Stimulated activated CD4-positive, alpha-beta T cell treated with anti-CD3 and anti-CD28 coated beads, TNF-alpha, amount 100 ng/mL, for 1 hour (primary cell): ENCODE measurements at regions not wholly inside any gene's neighbourhood (a gene's known extent, or its start where the extent isn't known, plus 50 kb on each side); places are given as distances from the start of the nearest gene placed in this dataset.

Experiments used
- DNase-seq, 3 donors: peaks; one replicate each; pipeline ENCODE4 v3.0.0-alpha.2; 2020; ENCODE audit warnings: low read depth in 3 of 3, low spot score in 1 of 3

DNA sequence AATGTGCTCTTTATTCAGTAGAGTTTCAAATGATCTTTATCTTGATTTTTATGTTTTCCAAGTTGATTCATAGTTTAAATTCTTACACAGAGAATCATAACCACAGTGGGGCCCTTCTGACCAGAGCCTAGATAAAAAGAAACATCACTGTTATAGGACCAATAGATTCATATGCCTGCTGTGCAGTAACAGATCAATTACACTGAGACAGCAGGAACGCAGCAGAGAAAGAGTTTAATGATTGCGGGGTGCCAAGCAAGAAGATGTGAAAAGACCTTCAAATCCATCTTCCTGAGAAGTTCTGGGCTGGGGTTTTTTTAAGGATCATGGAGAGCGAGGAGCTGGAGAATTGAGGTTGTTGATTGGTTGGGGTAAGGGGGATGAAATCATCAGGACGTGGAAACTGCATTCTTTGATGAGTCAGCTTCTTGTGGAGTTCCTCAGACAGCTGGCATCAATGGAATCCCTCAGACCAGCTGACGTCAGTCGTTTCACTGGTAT is 346.6 kb downstream of the TBC1D4 start:
- no peak for DNase-seq

DNA sequence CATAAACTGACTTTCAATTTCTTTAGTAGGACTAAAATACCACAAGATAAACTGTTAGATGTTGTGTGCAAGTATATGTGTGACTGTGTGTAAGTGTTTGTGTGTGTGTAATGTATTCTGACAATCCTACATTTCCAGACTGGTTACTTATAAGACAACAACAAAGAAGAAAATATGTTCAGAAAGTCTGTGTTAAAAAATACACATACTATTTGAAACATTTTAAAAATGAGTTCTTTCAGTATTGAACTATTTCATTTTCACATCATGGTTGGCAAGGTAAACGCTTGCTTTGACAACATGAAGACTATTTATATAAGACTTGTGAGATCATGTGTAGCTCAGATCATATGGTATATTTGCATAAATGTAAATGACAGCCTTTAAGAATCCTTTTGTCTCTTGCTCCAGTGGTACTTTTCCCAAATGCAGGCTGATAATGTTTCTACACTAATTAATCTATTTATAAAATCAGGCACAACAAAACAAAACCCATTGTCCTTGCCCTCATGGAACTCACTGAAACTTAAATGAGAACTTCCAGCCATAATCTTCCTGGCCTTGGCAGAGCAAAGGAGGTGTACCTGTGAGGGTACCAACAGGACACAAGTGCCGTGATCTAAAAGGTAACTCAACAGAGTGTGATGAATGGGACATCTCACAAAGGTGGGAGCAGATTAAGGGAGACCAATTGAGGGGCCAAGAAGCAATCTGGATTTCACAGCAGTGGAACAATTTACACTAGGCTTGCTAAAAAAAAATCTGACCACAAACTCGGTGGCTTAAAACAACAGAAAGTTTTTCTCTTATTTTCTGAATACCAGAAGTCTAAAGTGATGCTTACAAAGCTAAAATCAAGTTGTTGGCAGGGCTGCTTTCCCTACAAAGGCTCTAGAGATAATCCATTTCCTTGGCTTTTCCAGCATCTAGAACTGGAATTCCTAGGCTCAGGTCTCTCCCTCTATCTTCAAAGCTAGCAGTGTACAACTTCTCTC is 349.0 kb downstream of the TBC1D4 start:
- DNase-seq, result no peak

DNA sequence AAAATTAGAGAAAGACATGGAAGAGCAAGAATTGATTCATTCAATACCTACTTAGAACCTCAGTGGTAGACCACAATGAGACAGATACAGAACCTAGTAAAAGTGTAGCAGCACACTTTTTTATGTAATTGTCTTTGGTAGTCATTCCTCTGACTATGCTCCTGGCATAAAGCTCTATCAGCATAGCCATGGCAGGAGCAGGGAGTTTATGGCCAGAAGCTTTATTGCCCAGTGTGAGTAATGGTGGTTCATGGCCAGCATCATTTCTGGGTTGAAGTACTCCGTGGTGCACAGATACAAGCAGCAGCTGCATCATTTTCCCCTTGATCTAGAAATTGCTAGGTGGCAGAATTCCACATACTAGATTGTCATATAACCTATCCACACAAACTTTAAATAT is 352.6 kb downstream of the TBC1D4 start:
- DNase-seq, result no peak

DNA sequence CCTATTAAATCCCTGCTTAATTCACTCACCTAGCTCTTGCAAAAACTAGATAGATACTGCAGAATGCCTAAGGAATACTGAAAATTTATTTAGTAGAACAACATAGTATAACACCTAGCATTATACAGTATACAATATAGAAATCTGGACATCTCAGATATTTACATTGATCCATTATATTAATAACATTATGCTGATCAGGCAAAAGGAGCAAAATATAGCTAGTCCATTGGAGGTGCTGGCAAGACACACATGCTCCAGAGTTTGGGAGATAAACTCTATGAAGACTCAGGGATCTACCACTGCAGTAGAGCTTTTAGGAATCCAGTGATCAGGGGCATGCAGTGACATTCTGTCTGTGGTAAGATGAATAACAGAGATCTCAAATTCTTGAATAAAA is 357.6 kb downstream of the TBC1D4 start:
- no peak for DNase-seq

DNA sequence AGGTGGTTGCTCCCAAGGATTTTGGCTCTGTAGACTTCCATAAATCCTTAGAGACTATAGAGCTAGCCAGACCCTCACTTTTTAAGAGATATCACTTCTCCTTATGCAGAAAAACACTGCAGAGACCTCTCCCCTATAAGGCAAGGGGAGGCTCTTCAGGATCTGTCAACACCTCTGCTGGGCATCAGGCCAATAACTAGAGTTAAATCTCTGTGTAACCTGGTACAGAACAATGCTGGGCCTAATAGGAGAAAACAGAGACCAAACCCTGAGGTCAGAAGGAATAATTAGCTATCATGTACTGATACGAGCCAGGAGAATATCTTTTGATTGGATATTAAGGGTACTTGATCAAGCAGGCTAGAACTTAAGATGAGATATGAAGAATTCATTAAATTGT is 358.5 kb downstream of the TBC1D4 start:
- DNase-seq, result no peak

DNA sequence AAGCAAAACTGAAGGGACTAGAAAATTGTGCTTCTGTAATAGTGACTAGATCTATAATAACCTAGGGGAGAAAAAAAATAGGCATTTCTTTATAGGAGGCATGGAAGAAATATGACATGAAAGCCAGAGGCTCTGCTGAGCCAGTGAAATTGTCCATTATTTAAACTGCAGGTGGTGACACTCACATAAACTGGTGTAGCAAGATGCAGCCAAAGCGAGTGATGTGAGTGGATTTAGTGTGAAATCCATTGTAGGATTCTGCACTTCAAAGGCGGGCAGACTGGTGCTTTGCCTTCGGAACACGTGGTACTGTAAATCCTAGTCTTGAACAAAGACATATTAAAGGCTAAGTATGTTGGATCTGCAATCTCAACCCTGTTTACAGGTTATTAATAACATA is 361.9 kb downstream of the TBC1D4 start:
- no peak for DNase-seq

DNA sequence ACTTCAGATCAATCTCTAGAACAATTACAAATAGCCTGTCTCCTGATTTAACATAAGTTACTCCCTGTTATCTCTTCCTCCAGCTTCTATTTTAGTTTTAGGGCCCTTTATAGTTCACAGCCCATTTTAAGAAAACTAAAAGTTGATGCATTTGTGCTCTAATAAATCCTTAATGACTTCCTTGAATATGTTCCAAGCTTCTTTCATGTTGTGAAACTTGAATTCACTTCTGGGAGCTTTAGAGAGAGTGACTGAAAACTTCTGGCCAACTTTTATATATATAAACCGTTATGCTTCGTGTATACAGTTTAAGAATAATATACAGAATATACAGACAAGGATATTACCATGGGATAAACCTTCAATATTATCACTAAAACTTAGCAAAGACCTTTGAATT is 366.8 kb downstream of the TBC1D4 start:
- DNase-seq, result no peak

DNA sequence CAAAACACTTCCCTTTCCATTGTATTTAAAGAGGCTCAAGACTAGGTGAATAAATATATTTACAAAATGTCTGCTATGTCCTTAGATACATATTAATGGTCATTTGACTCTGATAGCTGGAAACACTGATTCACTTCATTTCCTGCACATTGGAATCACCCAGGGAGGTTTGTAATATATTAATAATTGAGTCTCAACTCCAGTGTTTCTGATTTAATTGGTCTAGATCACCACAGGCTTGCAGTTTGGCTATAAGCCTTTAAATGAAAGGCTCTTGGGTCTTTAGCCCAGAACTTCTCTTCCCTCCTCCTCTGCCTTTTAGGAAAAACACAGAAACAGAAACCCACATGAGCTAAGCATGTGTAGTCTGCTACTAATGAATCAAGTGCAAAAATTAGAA is 378.0 kb downstream of the TBC1D4 start:
- no peak for DNase-seq

DNA sequence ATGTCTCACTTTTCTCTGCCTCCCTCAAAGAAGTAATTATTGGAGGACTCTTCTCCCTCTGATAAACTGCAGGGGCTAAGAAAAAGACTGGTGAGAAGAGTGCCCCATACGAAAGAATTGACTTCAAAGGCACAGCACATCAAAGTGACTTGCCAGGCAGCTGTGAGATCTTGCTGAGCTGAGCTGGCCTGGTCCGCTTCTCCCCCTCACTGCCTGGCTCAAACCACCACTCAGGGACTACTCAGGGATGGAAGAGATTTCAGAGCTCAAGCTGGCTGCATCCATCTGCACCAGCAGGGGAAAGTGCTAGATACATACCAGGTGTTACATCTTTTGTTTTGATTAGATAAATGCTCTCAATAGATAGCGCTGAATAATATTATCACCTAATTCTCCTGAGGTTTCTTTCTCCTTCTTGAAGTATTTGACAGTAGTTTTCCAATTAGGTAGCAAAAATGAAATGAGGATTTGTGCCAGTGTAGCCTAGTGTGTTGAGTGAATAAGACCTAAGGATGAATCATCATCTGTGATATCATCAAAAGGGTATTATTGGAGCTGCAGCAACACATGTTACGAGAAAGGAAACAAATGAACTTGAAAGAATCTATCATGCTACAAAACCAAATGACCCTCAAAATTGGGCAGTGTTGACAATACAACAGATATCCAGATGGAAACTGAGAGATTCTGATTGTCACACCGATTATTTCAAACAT is 379.8 kb downstream of the TBC1D4 start:
- no peak for DNase-seq

DNA sequence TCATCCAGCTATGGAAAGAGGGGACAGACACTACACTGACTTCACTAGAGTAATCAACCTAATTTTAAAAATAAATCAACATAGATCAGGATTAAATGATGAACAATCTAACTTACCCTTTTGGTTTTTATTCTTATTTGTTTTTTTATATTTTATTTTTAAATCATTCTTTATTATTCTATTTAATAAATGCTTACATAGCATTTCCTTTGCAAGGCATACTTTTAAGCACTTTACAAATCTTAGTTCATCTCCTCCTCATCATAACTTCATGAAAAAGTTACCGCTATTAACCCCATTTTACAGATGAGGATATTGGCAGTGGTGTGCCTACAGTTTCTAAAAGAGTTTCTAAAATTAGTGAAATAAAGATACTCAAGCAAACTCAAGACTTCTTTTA is 380.6 kb downstream of the TBC1D4 start:
- DNase-seq, result no peak

DNA sequence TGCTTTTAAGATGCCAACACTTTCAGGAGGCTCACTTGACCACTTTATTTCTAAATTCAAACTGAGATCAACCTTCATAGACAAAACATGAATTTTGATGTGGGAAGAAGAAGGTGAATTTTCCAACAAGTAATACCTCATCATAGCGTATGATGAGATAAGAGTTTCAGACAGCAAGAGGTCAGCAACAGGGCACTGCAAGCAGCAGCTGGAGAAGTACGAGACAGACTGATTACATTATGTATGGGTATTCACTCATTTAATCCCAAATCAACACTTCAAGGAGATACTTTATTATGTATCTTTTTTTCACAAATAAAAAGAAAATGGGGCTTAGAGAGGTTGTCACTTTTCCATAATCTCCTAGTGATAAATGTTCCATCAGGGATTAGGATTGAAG is 389.8 kb downstream of the TBC1D4 start:
- DNase-seq, result no peak

DNA sequence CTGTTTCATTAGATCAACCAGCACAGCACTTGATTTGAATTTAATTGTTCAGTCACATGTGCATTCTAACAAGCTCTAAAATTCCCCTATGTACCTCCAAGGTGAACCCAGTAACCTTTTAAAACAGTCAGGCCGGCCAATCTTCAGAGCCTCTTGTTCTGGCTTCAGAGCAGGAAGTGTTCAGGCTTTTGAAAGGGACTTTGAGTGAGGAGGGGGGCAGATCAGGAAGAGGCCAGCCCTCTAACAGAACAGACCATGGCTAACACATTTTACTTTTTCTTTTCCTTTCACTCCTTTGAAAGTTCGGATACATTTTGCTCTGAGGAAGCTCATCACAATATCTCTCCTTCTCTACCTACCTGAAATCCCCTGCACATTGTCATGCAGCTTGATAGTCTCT is 390.3 kb downstream of the TBC1D4 start:
- DNase-seq, result no peak

DNA sequence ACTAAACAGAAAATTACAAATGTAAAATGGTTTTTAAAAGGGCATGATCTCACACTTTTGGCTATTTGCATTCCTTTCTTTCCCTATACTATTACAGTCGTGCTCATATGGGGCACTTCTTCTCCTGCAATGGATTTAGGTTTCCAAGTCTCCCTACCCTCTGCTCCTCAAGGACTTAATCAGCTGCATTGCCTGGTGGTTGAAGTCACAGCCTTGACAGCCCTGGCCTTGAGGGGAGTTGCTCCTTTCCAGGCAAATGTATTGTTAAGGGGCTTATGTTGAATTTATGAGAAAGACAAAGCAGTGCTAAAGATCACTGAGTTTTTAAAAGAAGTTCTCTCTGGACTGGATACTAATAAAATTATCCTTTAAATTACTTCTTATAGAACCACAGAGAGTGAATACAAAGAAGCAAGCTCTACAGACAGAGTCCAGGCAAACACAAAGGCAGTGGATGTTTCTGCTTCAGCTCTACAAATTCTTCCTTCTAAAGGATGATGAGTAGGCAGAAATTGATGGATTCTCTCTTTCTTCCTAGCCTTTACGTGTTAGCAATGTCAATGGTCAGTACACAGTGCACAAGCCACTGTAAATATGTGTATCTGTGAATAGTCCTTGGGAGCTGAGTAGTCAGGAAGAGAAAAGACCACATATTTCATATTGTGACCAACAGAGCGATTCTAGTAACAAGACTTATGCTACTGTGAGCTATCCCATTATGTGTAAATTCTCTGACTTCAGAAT is 390.9 kb downstream of the TBC1D4 start:
- DNase-seq, result no peak

DNA sequence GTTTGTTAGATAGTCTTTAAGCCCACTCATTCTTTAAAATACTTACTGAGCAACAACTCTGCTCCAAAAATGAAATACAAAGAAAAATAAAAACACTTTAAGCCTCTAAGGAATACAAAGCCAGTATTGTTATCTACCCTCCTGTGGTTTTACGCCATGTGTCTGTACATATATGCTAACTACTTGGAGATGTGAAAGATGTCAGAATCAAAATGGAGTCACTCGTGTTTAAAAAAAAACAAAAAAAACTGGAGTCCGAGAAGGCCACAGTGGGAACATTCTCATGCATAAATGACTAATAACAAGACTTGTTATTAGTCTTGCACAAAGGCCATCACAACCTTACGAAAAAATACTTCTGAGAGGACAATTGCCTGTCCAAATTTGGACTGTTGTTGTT is 393.1 kb downstream of the TBC1D4 start:
- DNase-seq, result no peak

DNA sequence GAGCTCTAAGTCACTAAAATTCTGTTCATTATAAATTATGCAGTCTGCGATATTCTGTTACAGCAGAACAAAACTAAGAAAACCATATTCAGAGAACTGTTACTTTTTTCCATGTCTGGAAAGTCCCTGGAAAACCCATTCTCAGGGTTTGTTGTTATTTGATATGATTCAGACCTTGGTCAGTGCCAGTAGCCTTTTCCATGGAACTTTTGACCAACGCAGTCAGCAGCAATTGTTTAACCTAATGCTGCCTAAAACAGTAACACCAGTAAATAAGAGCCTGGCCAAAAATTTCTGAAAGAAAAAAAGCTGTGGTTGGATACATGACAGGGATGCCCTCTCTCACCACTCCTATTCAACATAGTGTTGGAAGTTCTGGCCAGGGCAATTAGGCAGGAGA is 402.7 kb downstream of the TBC1D4 start:
- DNase-seq, result no peak

DNA sequence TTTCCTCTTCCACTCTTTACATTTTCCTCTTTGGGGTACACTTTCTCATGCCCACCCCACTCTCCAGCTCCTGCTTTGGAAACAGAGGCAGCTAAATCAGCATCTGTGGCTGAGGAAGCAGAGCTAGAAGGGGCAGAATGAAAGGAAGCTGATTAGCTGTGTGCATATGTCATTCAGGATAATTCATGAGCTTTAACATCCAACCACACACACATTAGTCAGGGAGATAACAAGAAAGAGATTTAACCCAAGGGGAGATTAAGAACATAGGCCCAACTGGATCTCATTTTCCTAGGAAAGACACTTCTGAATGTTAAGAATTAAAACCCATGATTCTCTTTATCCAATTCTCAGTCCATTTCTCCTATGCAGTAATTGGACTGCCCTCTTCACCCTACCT is 405.5 kb downstream of the TBC1D4 start:
- DNase-seq, result no peak

DNA sequence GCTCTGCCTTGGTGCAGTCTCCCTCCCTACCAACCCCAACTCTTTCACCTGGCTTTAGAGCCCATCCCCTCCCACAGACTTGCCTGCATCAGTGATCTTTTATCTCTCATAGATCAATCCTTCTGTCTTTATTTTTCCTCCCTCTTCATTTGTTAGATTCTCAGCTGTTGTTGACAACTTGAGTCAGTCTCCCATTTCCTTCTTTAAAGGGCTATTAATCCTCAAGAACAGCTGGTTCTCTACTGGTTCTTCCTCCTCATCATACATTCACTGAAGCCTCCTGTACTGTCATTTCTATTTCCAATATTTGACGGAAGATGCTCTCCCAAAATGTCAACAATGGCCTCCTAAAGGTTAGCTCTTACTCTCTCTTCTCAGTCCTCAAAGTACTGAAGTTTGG is 408.2 kb downstream of the TBC1D4 start:
- no peak for DNase-seq

DNA sequence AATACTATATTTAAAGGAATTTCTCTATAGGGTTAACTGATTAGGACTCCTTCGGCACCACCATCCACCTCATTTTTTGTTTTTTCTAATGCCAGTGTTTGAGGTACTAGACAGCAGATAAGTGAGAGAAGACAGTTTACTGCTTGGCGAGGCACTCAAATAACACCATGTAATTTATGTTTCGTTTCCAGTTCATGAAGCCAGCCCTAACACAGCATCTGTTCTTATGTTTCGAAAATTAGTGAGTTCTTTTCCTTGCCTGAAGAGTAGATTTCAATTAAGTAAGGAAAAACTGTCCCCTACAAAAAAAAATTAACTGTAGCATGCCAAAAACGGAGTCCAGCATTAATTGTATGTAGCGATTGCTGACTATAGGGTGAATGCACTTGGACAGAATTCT is 409.1 kb downstream of the TBC1D4 start:
- no peak for DNase-seq

DNA sequence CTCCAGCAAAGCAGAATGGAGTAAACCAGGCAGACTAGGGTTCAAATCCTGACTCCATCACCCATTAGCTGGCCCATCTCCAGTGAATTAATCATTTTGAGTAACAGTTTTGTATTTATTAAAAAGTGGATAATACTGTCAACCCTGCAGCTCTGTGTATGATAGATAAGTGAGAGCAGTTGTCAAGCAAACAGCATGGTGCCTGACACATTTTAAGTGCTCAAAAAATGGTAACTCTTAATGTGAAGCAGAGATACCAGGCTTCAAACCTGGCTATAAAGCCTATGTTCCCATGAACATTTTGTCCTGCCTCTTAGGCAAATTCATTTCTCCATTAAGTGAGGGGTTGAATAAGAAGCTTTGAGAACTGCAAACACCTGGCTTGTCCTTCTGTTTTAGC is 409.6 kb downstream of the TBC1D4 start:
- DNase-seq, result no peak

DNA sequence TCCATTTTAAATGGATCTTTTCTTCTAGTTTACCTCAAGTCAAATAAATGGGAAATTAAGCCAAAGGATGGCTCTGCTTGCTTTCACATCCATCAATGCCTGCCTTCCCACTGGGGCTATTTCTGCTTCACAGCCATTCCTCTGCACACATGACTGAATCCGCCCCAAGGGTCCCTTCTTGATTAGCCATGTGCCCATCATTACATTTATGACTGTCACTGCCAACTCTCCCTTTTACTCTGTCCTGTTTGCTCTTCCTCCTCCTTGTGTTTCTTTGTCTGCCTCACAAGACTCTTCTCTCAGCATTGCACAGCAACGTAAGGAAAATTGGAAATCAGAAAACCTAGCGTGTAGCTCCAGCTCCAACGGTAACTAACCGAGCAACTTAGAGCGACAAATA is 410.2 kb downstream of the TBC1D4 start:
- DNase-seq, result no peak

DNA sequence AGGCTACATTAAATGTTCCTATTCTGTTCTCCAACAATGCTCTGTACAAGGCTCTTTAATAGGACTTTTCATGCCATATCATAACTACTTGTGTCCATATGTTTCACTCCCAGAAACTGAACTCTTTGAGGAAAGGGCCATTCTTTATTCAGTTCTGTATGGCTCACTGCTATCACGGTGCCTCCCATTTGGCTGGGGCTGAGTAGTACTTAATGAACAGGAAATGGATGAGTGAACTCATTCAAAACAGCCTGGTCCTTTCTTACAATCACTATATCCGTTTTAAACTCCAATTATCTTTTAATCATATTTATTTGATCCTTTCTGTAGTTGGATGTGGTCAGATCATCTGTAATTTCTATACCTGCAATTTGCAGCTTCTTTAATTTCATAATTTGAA is 410.6 kb downstream of the TBC1D4 start:
- no peak for DNase-seq

DNA sequence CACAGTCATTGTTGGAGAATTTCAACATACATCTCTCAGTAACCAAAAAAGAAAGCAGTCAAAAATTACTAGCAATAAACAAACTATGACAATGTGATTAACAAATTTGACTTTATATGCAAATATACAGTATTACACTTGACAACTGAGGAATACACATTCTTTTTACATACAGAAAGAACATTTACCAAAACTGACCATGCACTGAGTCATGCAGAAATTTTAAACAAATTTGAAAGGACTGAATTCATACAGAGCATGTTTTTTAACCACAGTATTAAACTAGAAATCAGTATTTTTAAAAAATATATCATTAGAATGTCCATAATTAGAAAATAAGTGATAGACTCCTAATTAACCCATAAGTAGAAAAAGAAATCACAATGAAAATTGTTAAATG is 420.1 kb downstream of the TBC1D4 start:
- no peak for DNase-seq
